H1 (cell line): ENCODE measurements at regions not wholly inside any gene's neighbourhood (a gene's known extent, or its start where the extent isn't known, plus 50 kb on each side); places are given as distances from the start of the nearest gene placed in this dataset.

Experiments
- CTBP2 ChIP-seq: IDR thresholded peaks from 2 replicates; pipeline ENCODE4 v1.7.0; 2011; ENCODE audit warnings: borderline replicate concordance, mild to moderate bottlenecking, moderate library complexity, mixed read lengths, low read length; ENCODE audit not compliant: insufficient read depth, insufficient read length
- EZH2 ChIP-seq: fragments of 200-600 bp; sonication (generic); IDR thresholded peaks from 2 replicates; pipeline ENCODE4 v1.7.1; 2012; ENCODE audit warnings: low read depth, mild to moderate bottlenecking, moderate library complexity, low read length, inconsistent platforms; ENCODE audit not compliant: severe bottlenecking
- PHF8 ChIP-seq: fragments of 200-600 bp; sonication (generic); conservative IDR thresholded peaks from 2 replicates; pipeline ENCODE4 v1.7.1; 2012; ENCODE audit warnings: low read depth, mild to moderate bottlenecking, inconsistent platforms, low read length, moderate library complexity
- POU5F1 ChIP-seq: IDR thresholded peaks from 2 replicates; pipeline ENCODE4 v1.6.1; 2011; ENCODE audit warnings: low read depth, mild to moderate bottlenecking, low read length, moderate library complexity
- TF ChIP-seq, protein P1 (sequence below), 3 experiments: IDR thresholded peaks; 1 replicate in 2 of 3; 2 replicates in 1 of 3; pipeline versions ENCODE4 v1.5.1 to v1.6.1; 2011; ENCODE audit warnings: low read length in 3 of 3, mild to moderate bottlenecking in 3 of 3, inconsistent platforms in 2 of 3, low read depth in 1 of 3, moderate library complexity in 1 of 3; ENCODE audit not compliant: insufficient read depth in 1 of 3; ENCODE audit errors: control extremely low read depth in 1 of 3

DNA sequence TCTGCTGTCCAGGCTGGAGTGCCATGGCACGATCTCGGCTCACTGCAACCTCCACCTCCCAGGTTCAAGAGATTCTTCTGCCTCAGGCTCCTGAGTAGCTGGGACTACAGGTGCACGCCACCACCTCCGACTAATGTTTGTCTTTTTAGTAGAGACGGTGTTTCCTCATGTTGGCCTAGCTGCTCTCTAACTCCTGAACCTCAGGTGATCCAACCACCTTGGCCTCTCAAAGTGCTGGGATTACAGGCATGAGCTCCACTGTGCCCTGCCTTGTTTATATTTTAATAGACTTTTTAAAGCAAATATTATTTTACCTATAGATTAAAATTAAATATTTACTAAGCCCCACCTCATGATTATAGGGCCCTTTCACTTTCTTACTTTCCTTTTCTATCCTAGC is 483.2 kb upstream of the EPHA7 start (continued):
- TF ChIP-seq EZH2 (no peak), PHF8 (no peak), POU5F1 (no peak), CTBP2 (no peak)
- TF ChIP-seq, protein P1, sequence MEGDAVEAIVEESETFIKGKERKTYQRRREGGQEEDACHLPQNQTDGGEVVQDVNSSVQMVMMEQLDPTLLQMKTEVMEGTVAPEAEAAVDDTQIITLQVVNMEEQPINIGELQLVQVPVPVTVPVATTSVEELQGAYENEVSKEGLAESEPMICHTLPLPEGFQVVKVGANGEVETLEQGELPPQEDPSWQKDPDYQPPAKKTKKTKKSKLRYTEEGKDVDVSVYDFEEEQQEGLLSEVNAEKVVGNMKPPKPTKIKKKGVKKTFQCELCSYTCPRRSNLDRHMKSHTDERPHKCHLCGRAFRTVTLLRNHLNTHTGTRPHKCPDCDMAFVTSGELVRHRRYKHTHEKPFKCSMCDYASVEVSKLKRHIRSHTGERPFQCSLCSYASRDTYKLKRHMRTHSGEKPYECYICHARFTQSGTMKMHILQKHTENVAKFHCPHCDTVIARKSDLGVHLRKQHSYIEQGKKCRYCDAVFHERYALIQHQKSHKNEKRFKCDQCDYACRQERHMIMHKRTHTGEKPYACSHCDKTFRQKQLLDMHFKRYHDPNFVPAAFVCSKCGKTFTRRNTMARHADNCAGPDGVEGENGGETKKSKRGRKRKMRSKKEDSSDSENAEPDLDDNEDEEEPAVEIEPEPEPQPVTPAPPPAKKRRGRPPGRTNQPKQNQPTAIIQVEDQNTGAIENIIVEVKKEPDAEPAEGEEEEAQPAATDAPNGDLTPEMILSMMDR (IDR thresholded peaks at IDR 0.05; ENCODE audit: control extremely low read depth in 1 of 3, insufficient read depth in 1 of 3, low read depth in 1 of 3, low read length in 3 of 3), result no peak
